Aorta (tissue), 5 donors: ENCODE measurements at regions not wholly inside any gene's neighbourhood (a gene's known extent, or its start where the extent isn't known, plus 50 kb on each side); places are given as distances from the start of the nearest gene placed in this dataset.

Experiments
- ATAC-seq: fragments of 200-7000 bp; cut with Tn5 transposase; one replicate; pipeline ENCODE4 v1.9.1; 2022; ENCODE audit warnings: moderate library complexity; ENCODE audit not compliant: low FRiP score
- DNase-seq, 2 donors: peaks; one replicate each; pipeline ENCODE4 v3.0.0-alpha.2; 2020
- H3K27ac ChIP-seq, 2 donors: one replicate each; pipeline ENCODE4 v1.5.1; 2013; ENCODE audit warnings: low read length in 2 of 2, mild to moderate bottlenecking in 2 of 2, moderate library complexity in 2 of 2, control low read depth in 1 of 2, inconsistent platforms in 1 of 2, low read depth in 1 of 2
- H3K27me3 ChIP-seq, 2 donors: one replicate each; pipeline ENCODE4 v1.6.1; 2013; ENCODE audit warnings: control low read depth in 1 of 2, low read length in 1 of 2, mild to moderate bottlenecking in 1 of 2, moderate library complexity in 1 of 2; ENCODE audit not compliant: insufficient read depth in 2 of 2, control insufficient read depth in 1 of 2
- H3K36me3 ChIP-seq, 2 donors: one replicate each; pipeline ENCODE4 v1.6.1; 2013; ENCODE audit warnings: control low read depth in 1 of 2, low read length in 1 of 2, mild to moderate bottlenecking in 1 of 2; ENCODE audit not compliant: insufficient read depth in 2 of 2, control insufficient read depth in 1 of 2
- H3K4me1 ChIP-seq, 2 donors: one replicate each; pipeline ENCODE4 v1.6.1; 2013; ENCODE audit warnings: low read length in 2 of 2, control low read depth in 1 of 2, mild to moderate bottlenecking in 1 of 2, moderate library complexity in 1 of 2; ENCODE audit not compliant: insufficient read depth in 2 of 2, control insufficient read depth in 1 of 2
- H3K4me3 ChIP-seq, 2 donors: one replicate each; pipeline ENCODE4 v1.5.1; 2013; ENCODE audit warnings: low read length in 2 of 2, control low read depth in 1 of 2, mild to moderate bottlenecking in 1 of 2
- H3K9me3 ChIP-seq: one replicate; pipeline ENCODE4 v1.6.1; 2013; ENCODE audit warnings: mild to moderate bottlenecking, low read length; ENCODE audit not compliant: control insufficient read depth
- WGBS, 2 donors: extraction: QIAGEN DNeasy Blood & Tissue Kit; methylation state at CpG; one replicate each; pipeline ENCODE4 v1.1.7; 2013; 5-methylcytosine and 5-hydroxymethylcytosine counted together
- intact Hi-C, 2 donors: fragments of 100-400 bp; cut with DNase I; formaldehyde crosslinking; loops; one replicate each; pipeline versions ENCODE4 v1.14.2 to v1.15.0; 2022
- donor health status: healthy with polysubstance abuse.
- donor health status: Bipolar disorder and iron deficiency.
- donor health status: DM: no; HTN: no; CAD: no.
- donor health status: DM: no; HTN: no; CAD: no.
- donor health status: DM: yes; HTN: yes; CAD: no.

GRCh38 chr6:138643210-138643609, 130.4 kb upstream of the CCDC28A start:
- H3K27ac ChIP-seq = no peak overlapping the region
- ATAC-seq = no peak
- H3K36me3 ChIP-seq = no peaks in the 10 kb centered on the region
- H3K27me3 ChIP-seq = no peaks in the 10 kb centered on the region
- DNase-seq = no peak
- H3K9me3 ChIP-seq = no peaks in the 10 kb centered on the region
- intact Hi-C loops = no loop called here
- H3K4me1 ChIP-seq = no peaks in the 10 kb centered on the region
- H3K4me3 ChIP-seq = no peak overlapping the region
- 93% methylated on average over 2 of the region's 2 CpGs for whole genome bisulfite sequencing, 2 donors

GRCh38 chr6:138645976-138646640, 127.5 kb upstream of the CCDC28A start:
- Histone ChIP-seq H3K27me3 (no peaks in the 10 kb centered on the region), H3K4me3 (no peak overlapping the region), H3K9me3 (no peaks in the 10 kb centered on the region), H3K36me3 (no peaks in the 10 kb centered on the region), H3K27ac (no peak overlapping the region), H3K4me1 (no peaks in the 10 kb centered on the region)
- WGBS, 2 donors = 92 to 94% methylated on average over 3 of the region's 3 CpGs
- DNase-seq = no peak
- ATAC-seq = no peak
- intact Hi-C loops = no loop called here

- Histone ChIP-seq H3K27ac (no peak overlapping the region), H3K9me3 (no peaks in the 10 kb centered on the region), H3K4me1 (no peaks in the 10 kb centered on the region), H3K4me3 (no peak overlapping the region), H3K27me3 (no peaks in the 10 kb centered on the region), H3K36me3 (no peaks in the 10 kb centered on the region)
- intact Hi-C loops = no loop called here
- WGBS, 2 donors = 12% methylated on average over 6 of the region's 6 CpGs
- DNase-seq (no peak), ATAC-seq (no peak)
Measured at GRCh38 chr6:138647006-138647405, 126.6 kb upstream of the CCDC28A start.

- no peaks in the 10 kb centered on the region for H3K4me1 ChIP-seq
- WGBS, 2 donors = 98% methylated on average over 4 of the region's 4 CpGs
- H3K27me3 ChIP-seq = no peaks in the 10 kb centered on the region
- DNase-seq (no peak), ATAC-seq (no peak)
- H3K4me3 ChIP-seq = no peak overlapping the region
- H3K36me3 ChIP-seq = no peaks in the 10 kb centered on the region
- H3K9me3 ChIP-seq = no peaks in the 10 kb centered on the region
- H3K27ac ChIP-seq = no peak overlapping the region
- intact Hi-C loops = no loop called here
Measured at GRCh38 chr6:138648127-138648526, 125.4 kb upstream of the CCDC28A start.

- Histone ChIP-seq H3K27me3 (no peaks in the 10 kb centered on the region), H3K4me1 (no peaks in the 10 kb centered on the region), H3K36me3 (no peaks in the 10 kb centered on the region), H3K4me3 (no peak overlapping the region), H3K9me3 (no peaks in the 10 kb centered on the region), H3K27ac (no peak overlapping the region)
- intact Hi-C loops = no loop called here
- 96 to 98% methylated on average over 4 of the region's 4 CpGs for WGBS, 2 donors
- ATAC-seq (no peak), DNase-seq (no peak)
Measured at GRCh38 chr6:138651491-138651890, 122.1 kb upstream of the CCDC28A start.

GRCh38 chr6:138652824-138653223, 120.7 kb upstream of the CCDC28A start:
- Histone ChIP-seq H3K4me3 (no peak overlapping the region), H3K4me1 (no peaks in the 10 kb centered on the region), H3K27me3 (no peaks in the 10 kb centered on the region), H3K27ac (no peak overlapping the region), H3K9me3 (no peaks in the 10 kb centered on the region), H3K36me3 (no peaks in the 10 kb centered on the region)
- WGBS, 2 donors = 70 to 74% methylated on average over 1 of the region's 1 CpG
- no peak for ATAC-seq
- intact Hi-C loops = no loop called here
- no peak for DNase-seq

GRCh38 chr6:138653435-138653834, 120.1 kb upstream of the CCDC28A start:
- WGBS, 2 donors = 7 to 14% methylated on average over 6 of the region's 6 CpGs
- no peaks in the 10 kb centered on the region for H3K4me1 ChIP-seq
- no peaks in the 10 kb centered on the region for H3K9me3 ChIP-seq
- ATAC-seq (no peak), DNase-seq (no peak)
- no peaks in the 10 kb centered on the region for H3K36me3 ChIP-seq
- no peak overlapping the region for H3K4me3 ChIP-seq
- intact Hi-C loops = no loop called here
- no peaks in the 10 kb centered on the region for H3K27me3 ChIP-seq
- no peak overlapping the region for H3K27ac ChIP-seq

- no peak overlapping the region for H3K27ac ChIP-seq
- DNase-seq = no peak
- intact Hi-C loops = no loop called here
- H3K4me1 ChIP-seq = no peaks in the 10 kb centered on the region
- ATAC-seq = no peak
- no peaks in the 10 kb centered on the region for H3K27me3 ChIP-seq
- H3K36me3 ChIP-seq = no peaks in the 10 kb centered on the region
- 90 to 92% methylated on average over 6 of the region's 6 CpGs for WGBS, 2 donors
- H3K9me3 ChIP-seq = no peaks in the 10 kb centered on the region
- H3K4me3 ChIP-seq = no peak overlapping the region
Measured at GRCh38 chr6:138654715-138655634, 118.6 kb upstream of the CCDC28A start.

- 91 to 96% methylated on average over 6 of the region's 6 CpGs for WGBS, 2 donors
- H3K4me3 ChIP-seq = no peak overlapping the region
Measured at GRCh38 chr6:138655828-138656227, 117.7 kb upstream of the CCDC28A start.

More at GRCh38 chr6:138655828-138656227, 117.7 kb upstream of the CCDC28A start:
- Histone ChIP-seq H3K27ac (no peak overlapping the region), H3K27me3 (no peaks in the 10 kb centered on the region), H3K4me1 (no peaks in the 10 kb centered on the region), H3K36me3 (no peaks in the 10 kb centered on the region), H3K9me3 (no peaks in the 10 kb centered on the region)
- ATAC-seq = no peak
- intact Hi-C loops = no loop called here
- no peak for DNase-seq
